ENCODE measurements at regions not wholly inside any gene's neighbourhood (a gene's known extent, or its start where the extent isn't known, plus 50 kb on each side); places are given as distances from the start of the nearest gene placed in this dataset.

DNA sequence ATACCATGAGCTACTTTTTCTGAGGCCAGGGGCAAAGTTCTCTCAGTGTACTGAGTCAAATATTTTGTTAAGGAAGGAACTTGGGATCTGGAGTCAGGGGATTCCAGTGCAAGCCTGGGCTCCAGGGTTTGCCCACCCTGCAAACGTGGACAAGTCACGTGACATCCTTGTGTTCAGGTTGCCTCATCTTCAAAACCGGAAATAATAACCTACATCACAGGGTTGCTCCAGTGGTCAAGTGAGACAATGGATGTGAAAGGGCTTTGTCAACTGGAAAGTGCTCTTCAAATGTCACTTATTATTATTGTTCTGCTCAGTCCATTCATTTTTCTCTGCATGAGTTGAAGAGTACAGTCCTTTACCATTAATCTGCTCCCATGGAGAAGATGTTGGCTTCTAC, 414.9 kb downstream of the COG6 start:
- intact Hi-C loops (cut with DNase I; ENCODE audit: low total_unique reads), result loop anchor here (5.0 kb wide), 1 partner anchor 612 kb away; no protein-coding TSS in a partner anchor
- WGBS, 5 donors, result 61 to 83% (median 75%) methylated on average over 3 of the region's 3 CpGs

DNA sequence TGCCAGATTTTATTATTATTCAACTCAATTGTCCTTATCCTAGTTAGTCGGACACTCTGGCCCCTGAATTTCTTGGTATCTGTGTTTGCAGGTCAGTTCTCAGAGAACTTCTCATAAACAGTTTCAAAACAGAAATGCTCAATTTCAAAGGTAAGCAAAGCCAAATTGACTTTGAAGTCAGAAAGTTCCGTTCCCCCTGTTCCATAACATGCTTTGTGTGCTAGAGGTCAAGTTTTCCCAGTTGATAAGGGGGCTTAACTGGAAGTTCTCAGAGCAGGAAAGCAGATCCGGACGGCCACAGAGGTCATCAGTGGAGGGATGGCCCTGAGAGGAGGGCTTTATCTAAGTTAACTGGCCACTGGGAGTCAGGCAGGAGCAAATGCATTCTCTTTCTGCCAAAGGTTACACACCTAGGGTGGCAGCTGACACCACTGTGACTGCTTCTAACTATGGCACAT, 417.2 kb downstream of the COG6 start:
- H3K4me1 ChIP-seq, result peaks cover 0 to 19% (median 8%) of the 10 kb centered on the region in 6 donors
- H3K27ac ChIP-seq, result no peak overlapping the region
- H3K36me3 ChIP-seq, result no peaks in the 10 kb centered on the region
- TF ChIP-seq POLR2AphosphoS5 (IDR thresholded peaks at IDR 0.05), result no peak
- TF ChIP-seq, protein P1, sequence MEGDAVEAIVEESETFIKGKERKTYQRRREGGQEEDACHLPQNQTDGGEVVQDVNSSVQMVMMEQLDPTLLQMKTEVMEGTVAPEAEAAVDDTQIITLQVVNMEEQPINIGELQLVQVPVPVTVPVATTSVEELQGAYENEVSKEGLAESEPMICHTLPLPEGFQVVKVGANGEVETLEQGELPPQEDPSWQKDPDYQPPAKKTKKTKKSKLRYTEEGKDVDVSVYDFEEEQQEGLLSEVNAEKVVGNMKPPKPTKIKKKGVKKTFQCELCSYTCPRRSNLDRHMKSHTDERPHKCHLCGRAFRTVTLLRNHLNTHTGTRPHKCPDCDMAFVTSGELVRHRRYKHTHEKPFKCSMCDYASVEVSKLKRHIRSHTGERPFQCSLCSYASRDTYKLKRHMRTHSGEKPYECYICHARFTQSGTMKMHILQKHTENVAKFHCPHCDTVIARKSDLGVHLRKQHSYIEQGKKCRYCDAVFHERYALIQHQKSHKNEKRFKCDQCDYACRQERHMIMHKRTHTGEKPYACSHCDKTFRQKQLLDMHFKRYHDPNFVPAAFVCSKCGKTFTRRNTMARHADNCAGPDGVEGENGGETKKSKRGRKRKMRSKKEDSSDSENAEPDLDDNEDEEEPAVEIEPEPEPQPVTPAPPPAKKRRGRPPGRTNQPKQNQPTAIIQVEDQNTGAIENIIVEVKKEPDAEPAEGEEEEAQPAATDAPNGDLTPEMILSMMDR (IDR thresholded peaks at IDR 0.05 in 8 of 11, conservative IDR thresholded peaks at IDR 0.05 in 3 of 11), result no peak
- no peak for TF ChIP-seq POLR2A (IDR thresholded peaks at IDR 0.05)
- no peaks in the 10 kb centered on the region for H3K9me3 ChIP-seq
- no peaks in the 10 kb centered on the region for H3K27me3 ChIP-seq (replicated peaks in 1 of 7)
- WGBS, 5 donors, result 73 to 90% (median 81%) methylated on average over 4 of the region's 4 CpGs
- no peak for DNase-seq
- no peak overlapping the region for H3K4me3 ChIP-seq
- intact Hi-C loops (cut with DNase I; ENCODE audit: low total_unique reads), result loop anchor here (5.0 kb wide), 1 partner anchor 610 kb away; no protein-coding TSS in a partner anchor

More for the DNA sequence above, 414.9 kb downstream of the COG6 start:
- Histone ChIP-seq H3K27me3 (replicated peaks in 1 of 7) (no peaks in the 10 kb centered on the region), H3K9me3 (no peaks in the 10 kb centered on the region), H3K36me3 (no peaks in the 10 kb centered on the region), H3K27ac (no peak overlapping the region), H3K4me1 (peaks cover 0 to 19% (median 8%) of the 10 kb centered on the region in 6 donors), H3K4me3 (no peak overlapping the region)
- no peak for DNase-seq
- TF ChIP-seq POLR2A (IDR thresholded peaks at IDR 0.05) (no peak), POLR2AphosphoS5 (IDR thresholded peaks at IDR 0.05) (no peak)
- TF ChIP-seq, protein P1 (IDR thresholded peaks at IDR 0.05 in 8 of 11, conservative IDR thresholded peaks at IDR 0.05 in 3 of 11), result no peak

DNA sequence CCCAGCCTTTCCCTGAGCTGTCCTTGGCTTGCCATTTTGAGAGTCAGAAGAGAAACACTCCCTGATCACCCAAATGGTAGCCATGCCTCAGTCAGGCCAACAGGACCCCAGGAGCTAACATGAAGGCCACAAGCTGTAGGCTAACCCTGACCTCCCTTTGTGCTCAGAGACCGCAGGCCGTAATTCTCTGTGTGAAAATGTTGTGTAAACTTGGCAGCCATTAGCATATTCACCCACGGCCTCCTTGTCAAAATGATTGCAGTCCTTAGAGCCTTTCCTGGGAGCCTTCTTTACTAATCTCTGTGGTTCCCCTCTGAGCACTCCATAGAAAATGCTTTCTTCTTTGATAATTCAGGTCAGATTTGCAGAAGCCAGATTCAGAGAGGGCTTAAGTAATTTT, 418.9 kb downstream of the COG6 start:
- Histone ChIP-seq H3K27me3 (replicated peaks in 1 of 7) (no peaks in the 10 kb centered on the region), H3K4me1 (peaks cover 0 to 14% (median 5%) of the 10 kb centered on the region in 6 donors), H3K4me3 (no peak overlapping the region), H3K27ac (no peak overlapping the region), H3K36me3 (no peaks in the 10 kb centered on the region), H3K9me3 (no peaks in the 10 kb centered on the region)
- WGBS, 5 donors, result 79 to 94% (median 84%) methylated on average over 3 of the region's 3 CpGs
- TF ChIP-seq, protein P1 (IDR thresholded peaks at IDR 0.05 in 8 of 11, conservative IDR thresholded peaks at IDR 0.05 in 3 of 11), result no peak
- no peak for TF ChIP-seq POLR2AphosphoS5 (IDR thresholded peaks at IDR 0.05)
- TF ChIP-seq POLR2A (IDR thresholded peaks at IDR 0.05), result no peak
- intact Hi-C loops (cut with DNase I; ENCODE audit: low total_unique reads), result loop anchor here (5.0 kb wide), 1 partner anchor 608 kb away; no protein-coding TSS in a partner anchor
- DNase-seq, result no peak

DNA sequence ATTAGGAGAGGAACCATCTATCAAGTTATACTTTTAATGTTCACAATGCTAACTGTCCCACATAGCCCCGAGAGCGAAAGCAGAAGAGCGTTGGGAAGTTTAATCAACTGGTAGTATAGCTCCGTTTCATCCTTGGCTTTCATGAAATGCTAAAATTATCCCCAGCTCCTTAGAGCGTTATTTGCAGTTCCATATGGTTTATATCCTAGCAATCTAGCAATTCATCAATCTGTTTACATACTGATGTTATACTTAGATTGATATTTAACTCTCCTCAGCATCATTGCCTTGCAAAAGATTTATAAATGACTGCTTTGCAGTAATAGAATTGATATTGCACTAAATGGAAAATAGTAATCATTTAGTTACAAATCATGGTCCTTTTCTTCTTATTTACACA, 419.8 kb downstream of the COG6 start:
- Histone ChIP-seq H3K27ac (no peak overlapping the region), H3K36me3 (no peaks in the 10 kb centered on the region), H3K4me3 (no peak overlapping the region), H3K9me3 (no peaks in the 10 kb centered on the region), H3K27me3 (replicated peaks in 1 of 7) (no peaks in the 10 kb centered on the region), H3K4me1 (peaks cover 0 to 4% (median 0%) of the 10 kb centered on the region in 6 donors)
- intact Hi-C loops (cut with DNase I; ENCODE audit: low total_unique reads), result no loop called here
- TF ChIP-seq POLR2AphosphoS5 (IDR thresholded peaks at IDR 0.05), result no peak
- TF ChIP-seq, protein P1 (IDR thresholded peaks at IDR 0.05 in 8 of 11, conservative IDR thresholded peaks at IDR 0.05 in 3 of 11), result no peak
- TF ChIP-seq POLR2A (IDR thresholded peaks at IDR 0.05), result no peak
- DNase-seq, result no peak
- 92 to 96% (median 95%) methylated on average over 5 of the region's 5 CpGs for WGBS, 5 donors
